Mesenchymal stem cell (in vitro differentiated cells and primary cell): ENCODE measurements at regions not wholly inside any gene's neighbourhood (a gene's known extent, or its start where the extent isn't known, plus 50 kb on each side); places are given as distances from the start of the nearest gene placed in this dataset.

Experiments used
- DNase-seq: peaks from one replicate; pipeline ENCODE4 v3.0.0-alpha.2; 2013
- H2AFZ ChIP-seq: one replicate; pipeline ENCODE4 v1.6.1; 2013; ENCODE audit warnings: low read depth, mild to moderate bottlenecking, control low read depth, inconsistent platforms, low read length, moderate library complexity
- H2AK5ac ChIP-seq: 2 replicates; pipeline ENCODE4 v1.6.1; 2013; ENCODE audit warnings: low read length, moderate library complexity, mild to moderate bottlenecking, inconsistent platforms; ENCODE audit not compliant: severe bottlenecking
- H2BK120ac ChIP-seq: one replicate; pipeline ENCODE4 v1.6.1; 2013; ENCODE audit warnings: low read depth, mild to moderate bottlenecking, inconsistent platforms, low read length, moderate library complexity
- H2BK12ac ChIP-seq, 2 experiments: one replicate each; pipeline ENCODE4 v1.6.1; 2013; ENCODE audit warnings: inconsistent platforms in 2 of 2, low read length in 2 of 2, mild to moderate bottlenecking in 2 of 2, moderate library complexity in 2 of 2, control low read depth in 1 of 2
- H2BK15ac ChIP-seq: one replicate; pipeline ENCODE4 v1.6.1; 2013; ENCODE audit warnings: mild to moderate bottlenecking, low read depth, inconsistent platforms; ENCODE audit not compliant: poor library complexity, severe bottlenecking
- H2BK5ac ChIP-seq: 2 replicates; pipeline ENCODE4 v1.6.1; 2013; ENCODE audit warnings: low read depth, mild to moderate bottlenecking, low read length, control low read depth, inconsistent platforms; ENCODE audit not compliant: poor library complexity, severe bottlenecking
- H3K14ac ChIP-seq, 2 experiments: one replicate each; pipeline ENCODE4 v1.6.1; 2013; ENCODE audit warnings: inconsistent platforms in 2 of 2, low read length in 2 of 2, control low read depth in 1 of 2, mild to moderate bottlenecking in 1 of 2, moderate library complexity in 1 of 2
- H3K18ac ChIP-seq, 2 experiments: one replicate each; pipeline ENCODE4 v1.6.1; 2013; ENCODE audit warnings: inconsistent platforms in 2 of 2, low read length in 2 of 2, control low read depth in 1 of 2, low read depth in 1 of 2, mild to moderate bottlenecking in 1 of 2
- H3K23ac ChIP-seq, 2 experiments: one replicate each; pipeline ENCODE4 v1.6.1; 2013; ENCODE audit warnings: inconsistent platforms in 2 of 2, low read length in 2 of 2, mild to moderate bottlenecking in 2 of 2, moderate library complexity in 2 of 2, control low read depth in 1 of 2
- H3K27ac ChIP-seq: 2 replicates; pipeline ENCODE4 v1.5.1; 2013; ENCODE audit warnings: mild to moderate bottlenecking, moderate library complexity, low read length, control low read depth, inconsistent platforms; ENCODE audit not compliant: poor library complexity, severe bottlenecking
- H3K27me3 ChIP-seq, 2 experiments: 2 replicates each; pipeline versions ENCODE4 v1.6.1 to v1.7.0; 2013; ENCODE audit warnings: low read length in 2 of 2, mild to moderate bottlenecking in 2 of 2, moderate library complexity in 2 of 2, control low read depth in 1 of 2, inconsistent platforms in 1 of 2; ENCODE audit not compliant: control insufficient read depth in 1 of 2, insufficient read depth in 1 of 2
- H3K36me3 ChIP-seq, 2 experiments: 2 replicates each; pipeline versions ENCODE4 v1.6.1 to v1.7.0; 2013; ENCODE audit warnings: low read length in 2 of 2, control low read depth in 1 of 2, inconsistent platforms in 1 of 2, low read depth in 1 of 2, mild to moderate bottlenecking in 1 of 2; ENCODE audit not compliant: insufficient read depth in 2 of 2, control insufficient read depth in 1 of 2
- H3K4ac ChIP-seq, 2 experiments: one replicate each; pipeline ENCODE4 v1.6.1; 2013; ENCODE audit warnings: inconsistent platforms in 2 of 2, low read length in 2 of 2, mild to moderate bottlenecking in 2 of 2, moderate library complexity in 2 of 2, control low read depth in 1 of 2, low read depth in 1 of 2
- H3K4me1 ChIP-seq: 2 replicates; pipeline ENCODE4 v1.6.1; 2013; ENCODE audit warnings: low read depth, low read length, control low read depth; ENCODE audit not compliant: control insufficient read depth, insufficient read depth
- H3K4me2 ChIP-seq: 2 replicates; pipeline ENCODE4 v1.6.1; 2013; ENCODE audit warnings: low read length, mild to moderate bottlenecking, inconsistent platforms; ENCODE audit not compliant: poor library complexity, severe bottlenecking
- H3K4me3 ChIP-seq, 2 experiments: 2 replicates each; pipeline versions ENCODE4 v1.5.1 to v1.7.0; 2013; ENCODE audit warnings: low read length in 2 of 2, mild to moderate bottlenecking in 2 of 2, control low read depth in 1 of 2, low read depth in 1 of 2; ENCODE audit not compliant: insufficient read depth in 1 of 2
- H3K79me1 ChIP-seq: replicated peaks from 2 replicates; pipeline ENCODE4 v1.6.1; 2013; ENCODE audit warnings: mild to moderate bottlenecking, control low read depth, low read length, inconsistent platforms; ENCODE audit not compliant: poor library complexity, severe bottlenecking
- H3K9ac ChIP-seq: 2 replicates; pipeline ENCODE4 v1.7.0; 2013; ENCODE audit warnings: mild to moderate bottlenecking, low read length, moderate library complexity
- H3K9me3 ChIP-seq: 2 replicates; pipeline ENCODE4 v1.7.0; 2013; ENCODE audit warnings: mild to moderate bottlenecking, low read length; ENCODE audit not compliant: control insufficient read depth
- H4K8ac ChIP-seq: one replicate; pipeline ENCODE4 v1.6.1; 2013; ENCODE audit warnings: inconsistent platforms, mild to moderate bottlenecking, low read length, moderate library complexity
- H4K91ac ChIP-seq: one replicate; pipeline ENCODE4 v1.6.1; 2013; ENCODE audit warnings: mild to moderate bottlenecking, low read length, inconsistent platforms
- WGBS: methylation state at CpG from one replicate; pipeline ENCODE4 v1.1.7; 2013; ENCODE audit warnings: mixed read lengths; 5-methylcytosine and 5-hydroxymethylcytosine counted together

DNA sequence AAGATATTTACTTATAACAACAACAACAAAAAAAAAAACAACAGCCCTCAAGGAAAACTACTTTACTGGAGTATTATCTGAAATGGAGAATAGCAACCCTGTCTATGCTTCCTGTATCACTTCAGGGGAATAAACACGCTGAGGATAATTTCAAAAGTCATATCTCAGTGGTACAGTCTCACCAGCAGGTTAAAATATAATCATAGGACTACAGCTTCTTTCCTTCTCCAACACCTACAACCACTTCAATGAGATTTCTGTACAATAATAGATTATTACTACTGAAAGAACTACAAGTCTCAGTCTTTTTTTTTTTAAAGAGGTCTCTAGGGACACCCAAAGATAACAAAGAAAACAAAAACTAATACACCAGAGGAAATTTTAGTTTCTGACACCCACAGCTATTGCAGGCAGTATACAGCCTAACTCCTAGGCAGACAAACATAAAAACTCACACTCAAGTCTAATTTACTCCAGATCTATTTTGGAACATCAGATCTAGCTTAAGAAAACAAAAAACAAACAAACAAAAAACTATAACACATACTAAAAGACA lies 268.2 kb downstream of the BCHE start:
- Histone ChIP-seq H3K14ac (no peak overlapping the region), H3K9me3 (peaks cover 10% of the 10 kb centered on the region), H2BK15ac (no peak overlapping the region), H2BK5ac (no peak overlapping the region), H2BK120ac (no peak overlapping the region), H3K36me3 (no peaks in the 10 kb centered on the region), H2AK5ac (no peak overlapping the region), H3K4me2 (no peak overlapping the region), H3K9ac (no peak overlapping the region), H3K27ac (no peak overlapping the region), H3K27me3 (no peaks in the 10 kb centered on the region), H4K8ac (no peak overlapping the region), H2AFZ (no peak overlapping the region), H3K4ac (no peak overlapping the region), H3K18ac (no peak overlapping the region), H3K23ac (no peak overlapping the region), H2BK12ac (no peak overlapping the region), H3K4me1 (no peaks in the 10 kb centered on the region), H3K79me1 (no peaks in the 10 kb centered on the region), H4K91ac (no peak overlapping the region), H3K4me3 (no peak overlapping the region)
- no peak for DNase-seq
- 100% methylated on average over 1 of the region's 1 CpG for WGBS

DNA sequence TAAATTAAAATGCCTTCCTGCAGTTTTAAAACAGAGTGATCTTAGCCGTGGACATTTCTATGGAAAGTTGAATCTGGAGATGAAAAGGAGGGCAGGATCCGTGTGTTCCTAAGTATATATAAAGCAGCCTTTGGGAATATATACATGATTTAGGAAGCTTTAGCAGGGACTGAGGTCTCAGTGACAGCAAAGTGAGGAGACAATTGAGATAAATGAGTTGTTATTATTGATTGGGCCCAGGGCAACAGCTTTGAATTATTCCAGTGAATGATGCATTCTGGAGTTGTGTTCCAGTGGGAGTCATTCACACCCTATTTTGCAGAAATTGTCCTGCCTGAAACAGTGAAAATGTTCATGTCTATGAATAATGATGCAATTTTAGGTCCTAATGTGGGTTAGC lies 281.4 kb downstream of the BCHE start:
- Histone ChIP-seq H3K4me3 (no peak overlapping the region), H3K4me2 (no peak overlapping the region), H3K9me3 (peaks cover 2% of the 10 kb centered on the region), H2BK12ac (no peak overlapping the region), H3K4ac (no peak overlapping the region), H3K27ac (no peak overlapping the region), H3K23ac (no peak overlapping the region), H3K9ac (no peak overlapping the region), H3K36me3 (no peaks in the 10 kb centered on the region), H2BK5ac (no peak overlapping the region), H3K27me3 (no peaks in the 10 kb centered on the region), H4K8ac (no peak overlapping the region), H3K79me1 (no peaks in the 10 kb centered on the region), H3K18ac (no peak overlapping the region), H2BK15ac (no peak overlapping the region), H3K4me1 (no peaks in the 10 kb centered on the region), H2AFZ (no peak overlapping the region), H4K91ac (no peak overlapping the region), H2BK120ac (no peak overlapping the region), H3K14ac (no peak overlapping the region), H2AK5ac (no peak overlapping the region)
- 87% methylated on average over 2 of the region's 2 CpGs for WGBS
- DNase-seq = no peak

DNA sequence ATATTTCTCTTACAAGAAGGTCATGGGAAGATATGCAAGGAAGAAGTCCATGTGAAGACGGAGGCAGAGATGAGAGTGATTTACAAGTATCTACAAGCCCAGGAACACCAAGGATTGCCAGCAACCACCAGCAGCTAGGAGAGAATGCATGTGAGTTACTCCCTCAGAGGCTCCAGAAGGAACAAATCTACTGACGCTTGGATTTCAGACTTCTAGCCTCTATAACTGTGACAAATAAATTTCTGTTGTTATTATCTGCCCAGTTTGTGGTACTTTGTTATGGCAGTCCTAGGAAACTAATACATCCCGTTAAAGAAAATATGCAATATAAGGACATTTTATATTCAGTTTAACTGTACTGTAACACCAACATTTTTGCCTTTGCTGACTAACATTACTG lies 283.9 kb downstream of the BCHE start:
- H3K79me1 ChIP-seq = no peaks in the 10 kb centered on the region
- no peaks in the 10 kb centered on the region for H3K4me1 ChIP-seq
- H3K27ac ChIP-seq = no peak overlapping the region
- H2AFZ ChIP-seq = no peak overlapping the region
- no peak overlapping the region for H2BK12ac ChIP-seq
- no peak overlapping the region for H3K4me2 ChIP-seq
- no peak for DNase-seq
- no peak overlapping the region for H3K14ac ChIP-seq
- no peaks in the 10 kb centered on the region for H3K36me3 ChIP-seq
- no peaks in the 10 kb centered on the region for H3K27me3 ChIP-seq
- H3K18ac ChIP-seq = no peak overlapping the region
- H2AK5ac ChIP-seq = no peak overlapping the region
- no peak overlapping the region for H3K9ac ChIP-seq
- 89% methylated on average over 1 of the region's 3 CpGs for WGBS
- H3K23ac ChIP-seq = no peak overlapping the region
- no peak overlapping the region for H3K4me3 ChIP-seq
- H4K91ac ChIP-seq = no peak overlapping the region
- no peak overlapping the region for H2BK120ac ChIP-seq
- H2BK5ac ChIP-seq = no peak overlapping the region
- no peak overlapping the region for H4K8ac ChIP-seq
- no peak overlapping the region for H2BK15ac ChIP-seq
- H3K9me3 ChIP-seq = peaks cover 6% of the 10 kb centered on the region
- H3K4ac ChIP-seq = no peak overlapping the region

DNA sequence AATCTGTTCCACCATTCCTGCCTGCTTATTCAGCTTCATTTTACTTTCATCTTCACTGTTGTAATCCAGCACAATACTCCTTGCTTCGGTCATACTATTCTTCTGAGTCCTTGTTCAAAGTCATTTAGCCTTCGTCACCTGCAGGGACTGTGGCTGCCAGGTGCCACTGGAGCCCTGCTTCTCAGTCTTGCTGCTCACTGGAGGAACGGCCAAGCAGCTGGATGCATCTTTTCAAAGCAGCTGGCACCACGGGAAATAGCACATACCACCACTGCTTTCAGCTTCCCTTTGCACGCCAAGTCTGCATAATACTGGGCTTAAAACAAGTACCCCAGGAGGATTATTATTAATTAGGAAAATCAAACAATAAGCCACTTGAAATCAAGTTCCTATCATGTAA lies 287.6 kb downstream of the BCHE start:
- 87% methylated on average over 3 of the region's 5 CpGs for WGBS
- H3K9ac ChIP-seq = no peak overlapping the region
- no peak overlapping the region for H3K23ac ChIP-seq
- H3K27ac ChIP-seq = no peak overlapping the region
- H3K79me1 ChIP-seq = no peaks in the 10 kb centered on the region
- no peaks in the 10 kb centered on the region for H3K27me3 ChIP-seq
- no peak overlapping the region for H2BK120ac ChIP-seq
- no peaks in the 10 kb centered on the region for H3K4me1 ChIP-seq
- no peak overlapping the region for H3K4ac ChIP-seq
- peaks cover 12% of the 10 kb centered on the region for H3K9me3 ChIP-seq
- H3K4me3 ChIP-seq = no peak overlapping the region
- H4K91ac ChIP-seq = no peak overlapping the region
- no peak for DNase-seq
- no peak overlapping the region for H2AK5ac ChIP-seq
- no peak overlapping the region for H3K14ac ChIP-seq
- H3K36me3 ChIP-seq = no peaks in the 10 kb centered on the region
- H2BK5ac ChIP-seq = no peak overlapping the region
- H2BK12ac ChIP-seq = no peak overlapping the region
- H2BK15ac ChIP-seq = no peak overlapping the region
- no peak overlapping the region for H2AFZ ChIP-seq
- H3K18ac ChIP-seq = no peak overlapping the region
- no peak overlapping the region for H4K8ac ChIP-seq
- no peak overlapping the region for H3K4me2 ChIP-seq
